CD14-positive monocyte (primary cell): ENCODE measurements at regions not wholly inside any gene's neighbourhood (a gene's known extent, or its start where the extent isn't known, plus 50 kb on each side); places are given as distances from the start of the nearest gene placed in this dataset.

Experiments
- DNase-seq, 3 donors: peaks; one replicate each; pipeline ENCODE4 v3.0.0-alpha.2; 2011 to 2022
- H2AFZ ChIP-seq: 2 replicates; pipeline ENCODE4 v1.6.0; 2012; ENCODE audit warnings: mild to moderate bottlenecking, low read depth, low read length, inconsistent platforms; ENCODE audit not compliant: insufficient read depth, poor library complexity, severe bottlenecking
- H3K27ac ChIP-seq, 2 donors: 1 replicate in 1 of 2; 2 replicates in 1 of 2; pipeline ENCODE4 v1.5.1; 2012 to 2013; ENCODE audit warnings: low read length in 2 of 2, control low read depth in 1 of 2, inconsistent platforms in 1 of 2, low read depth in 1 of 2, mild to moderate bottlenecking in 1 of 2
- H3K27me3 ChIP-seq, 2 donors: one replicate each; pipeline versions ENCODE4 v1.6.0 to v1.6.1; 2011 to 2013; ENCODE audit warnings: low read length in 2 of 2; ENCODE audit not compliant: control insufficient read depth in 2 of 2, insufficient read depth in 2 of 2
- H3K36me3 ChIP-seq, 2 donors: replicated peaks in 1 of 2; 1 replicate in 1 of 2; 2 replicates in 1 of 2; pipeline versions ENCODE4 v1.5.1 to v1.6.1; 2012 to 2013; ENCODE audit warnings: low read length in 2 of 2, control low read depth in 1 of 2, inconsistent platforms in 1 of 2, mild to moderate bottlenecking in 1 of 2; ENCODE audit not compliant: insufficient read depth in 2 of 2, control insufficient read depth in 1 of 2
- H3K4me1 ChIP-seq, 2 donors: 1 replicate in 1 of 2; 2 replicates in 1 of 2; pipeline versions ENCODE4 v1.5.1 to v1.6.1; 2012 to 2013; ENCODE audit warnings: low read length in 2 of 2, control low read depth in 1 of 2, inconsistent platforms in 1 of 2, mild to moderate bottlenecking in 1 of 2, moderate library complexity in 1 of 2; ENCODE audit not compliant: insufficient read depth in 2 of 2, control insufficient read depth in 1 of 2
- H3K4me2 ChIP-seq: replicated peaks from 2 replicates; pipeline ENCODE3; 2012; ENCODE audit warnings: low read length, moderate library complexity, mild to moderate bottlenecking; ENCODE audit not compliant: poor library complexity, severe bottlenecking; ENCODE audit errors: extremely low read depth
- H3K4me3 ChIP-seq, 3 experiments: fragments of 200-600 bp in 1 of 3; sonication (generic) in 1 of 3; replicated peaks in 1 of 3; 1 replicate in 2 of 3; 2 replicates in 1 of 3; pipeline ENCODE4 v1.5.1; 2011 to 2013; ENCODE audit warnings: low read length in 3 of 3, mild to moderate bottlenecking in 3 of 3, control low read depth in 2 of 3, low read depth in 2 of 3, inconsistent platforms in 1 of 3, moderate library complexity in 1 of 3
- H3K79me2 ChIP-seq: 2 replicates; pipeline ENCODE4 v1.6.0; 2012; ENCODE audit warnings: mild to moderate bottlenecking, control low read depth, inconsistent platforms, low read length, moderate library complexity; ENCODE audit not compliant: insufficient read depth
- H3K9ac ChIP-seq: 2 replicates; pipeline ENCODE4 v1.6.0; 2017; ENCODE audit warnings: low read length, mild to moderate bottlenecking; ENCODE audit not compliant: insufficient read depth, poor library complexity, severe bottlenecking
- H3K9me3 ChIP-seq, 2 donors: replicated peaks in 1 of 2; 1 replicate in 1 of 2; 2 replicates in 1 of 2; pipeline versions ENCODE4 v1.5.1 to v1.6.1; 2012 to 2013; ENCODE audit warnings: low read length in 2 of 2, control low read depth in 1 of 2; ENCODE audit not compliant: control insufficient read depth in 1 of 2, insufficient read depth in 1 of 2
- H4K20me1 ChIP-seq: 2 replicates; pipeline ENCODE4 v1.6.0; 2012; ENCODE audit warnings: mild to moderate bottlenecking, low read length, control low read depth, moderate library complexity; ENCODE audit not compliant: insufficient read depth
- H3K27ac Mint-ChIP-seq, 7 donors: one replicate each; pipeline ENCODE4 v1.8.0; 2020; ENCODE audit warnings: mild to moderate bottlenecking in 7 of 7, mixed read lengths in 7 of 7, moderate library complexity in 6 of 7, inconsistent platforms in 2 of 7
- H3K27me3 Mint-ChIP-seq, 3 donors: one replicate each; pipeline ENCODE4 v1.8.0; 2021 to 2022; ENCODE audit warnings: low read depth in 3 of 3, mild to moderate bottlenecking in 3 of 3, mixed read lengths in 3 of 3, moderate library complexity in 3 of 3, inconsistent platforms in 1 of 3
- H3K36me3 Mint-ChIP-seq, 2 donors: one replicate each; pipeline ENCODE4 v1.8.0; 2020; ENCODE audit warnings: mixed read lengths in 2 of 2, inconsistent platforms in 1 of 2, mild to moderate bottlenecking in 1 of 2
- H3K4me1 Mint-ChIP-seq: one replicate; pipeline ENCODE4 v1.8.0; 2020; ENCODE audit warnings: mild to moderate bottlenecking, mixed read lengths
- H3K4me3 Mint-ChIP-seq, 2 donors: one replicate each; pipeline ENCODE4 v1.8.0; 2020; ENCODE audit warnings: mild to moderate bottlenecking in 2 of 2, mixed read lengths in 2 of 2, moderate library complexity in 1 of 2
- H3K9me3 Mint-ChIP-seq, 7 donors: one replicate each; pipeline ENCODE4 v1.8.0; 2020 to 2022; ENCODE audit warnings: mixed read lengths in 7 of 7, mild to moderate bottlenecking in 6 of 7, moderate library complexity in 6 of 7, inconsistent platforms in 2 of 7
- WGBS: methylation state at CpG from one replicate; pipeline ENCODE4 v1.1.5; 2013; ENCODE audit warnings: missing lambda C conversion rate; ENCODE audit not compliant: insufficient coverage; 5-methylcytosine and 5-hydroxymethylcytosine counted together
- intact Hi-C, 2 donors: fragments of 100-400 bp; cut with micrococcal nuclease; formaldehyde crosslinking; loops; one replicate each; pipeline versions ENCODE4 v1.15.0 to v1.15.1; 2023
- TF ChIP-seq, protein P1 (sequence below): fragments of 200-600 bp; IDR thresholded peaks from one replicate; pipeline ENCODE4 v1.8.0; 2022; ENCODE audit warnings: antibody characterized with exemption, mild to moderate bottlenecking

DNA sequence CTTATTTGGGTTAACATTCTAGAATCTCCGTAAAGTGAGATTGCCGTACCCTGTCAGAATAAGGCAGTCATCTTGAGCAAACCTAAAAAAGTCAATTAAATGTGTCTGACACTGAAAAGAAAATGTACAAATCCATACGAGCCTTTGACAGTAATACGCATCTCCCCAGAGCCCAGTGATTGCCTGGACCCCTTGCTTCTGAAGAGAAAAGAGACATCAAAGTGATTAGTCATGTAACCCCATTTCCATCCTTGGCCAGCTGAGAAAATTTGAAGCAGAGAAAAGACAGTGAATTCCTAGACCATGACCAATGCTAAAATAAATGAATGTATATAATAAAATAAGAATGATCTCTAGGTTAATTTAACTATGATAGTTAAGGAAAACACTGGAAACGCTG, 1499.4 kb downstream of the SUCLG1 start:
- Histone ChIP-seq H3K27me3 (no peaks in the 10 kb centered on the region), H3K4me3 (no peak overlapping the region), H3K27ac (no peak overlapping the region), H3K4me2 (no peak overlapping the region), H3K36me3 (no peaks in the 10 kb centered on the region), H3K4me1 (no peaks in the 10 kb centered on the region), H3K9me3 (peaks cover 0 to 3% of the 10 kb centered on the region in 2 donors), H3K79me2 (no peaks in the 10 kb centered on the region), H3K9ac (no peak overlapping the region), H2AFZ (no peak overlapping the region), H4K20me1 (no peaks in the 10 kb centered on the region)
- H3K27ac Mint-ChIP-seq: no peak overlapping the region
- no peaks in the 10 kb centered on the region for H3K36me3 Mint-ChIP-seq
- no peaks in the 10 kb centered on the region for H3K4me1 Mint-ChIP-seq
- no peak overlapping the region for H3K4me3 Mint-ChIP-seq
- peaks cover 0 to 5% (median 1%) of the 10 kb centered on the region in 7 donors for H3K9me3 Mint-ChIP-seq
- TF ChIP-seq, protein P1, sequence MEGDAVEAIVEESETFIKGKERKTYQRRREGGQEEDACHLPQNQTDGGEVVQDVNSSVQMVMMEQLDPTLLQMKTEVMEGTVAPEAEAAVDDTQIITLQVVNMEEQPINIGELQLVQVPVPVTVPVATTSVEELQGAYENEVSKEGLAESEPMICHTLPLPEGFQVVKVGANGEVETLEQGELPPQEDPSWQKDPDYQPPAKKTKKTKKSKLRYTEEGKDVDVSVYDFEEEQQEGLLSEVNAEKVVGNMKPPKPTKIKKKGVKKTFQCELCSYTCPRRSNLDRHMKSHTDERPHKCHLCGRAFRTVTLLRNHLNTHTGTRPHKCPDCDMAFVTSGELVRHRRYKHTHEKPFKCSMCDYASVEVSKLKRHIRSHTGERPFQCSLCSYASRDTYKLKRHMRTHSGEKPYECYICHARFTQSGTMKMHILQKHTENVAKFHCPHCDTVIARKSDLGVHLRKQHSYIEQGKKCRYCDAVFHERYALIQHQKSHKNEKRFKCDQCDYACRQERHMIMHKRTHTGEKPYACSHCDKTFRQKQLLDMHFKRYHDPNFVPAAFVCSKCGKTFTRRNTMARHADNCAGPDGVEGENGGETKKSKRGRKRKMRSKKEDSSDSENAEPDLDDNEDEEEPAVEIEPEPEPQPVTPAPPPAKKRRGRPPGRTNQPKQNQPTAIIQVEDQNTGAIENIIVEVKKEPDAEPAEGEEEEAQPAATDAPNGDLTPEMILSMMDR: no peak
- WGBS: no CpG with 5 or more reads among the region's 5 CpGs
- no peak for DNase-seq
- intact Hi-C loops: no loop called here
- H3K27me3 Mint-ChIP-seq: no peaks in the 10 kb centered on the region

DNA sequence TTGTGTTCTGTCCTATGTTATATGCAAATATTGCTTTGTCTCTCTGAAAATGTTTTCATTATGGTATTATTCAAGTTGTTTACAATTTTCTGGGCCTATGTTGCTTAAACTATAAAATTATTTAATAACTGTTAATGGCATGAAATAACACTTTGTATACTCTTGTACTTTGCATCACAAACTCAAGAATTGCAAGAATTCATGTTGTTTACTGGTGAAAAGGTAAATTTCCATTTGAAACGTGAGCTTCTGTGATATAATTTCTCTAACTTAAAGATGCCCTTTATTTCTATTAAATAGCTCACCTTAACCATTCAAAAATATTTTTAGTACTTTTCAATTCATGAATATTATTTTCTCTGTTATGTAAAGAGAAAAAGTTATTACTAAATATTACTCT, 1504.2 kb downstream of the SUCLG1 start:
- no peak overlapping the region for H3K4me3 ChIP-seq
- Mint-ChIP-seq H3K36me3 (no peaks in the 10 kb centered on the region), H3K27ac (no peak overlapping the region), H3K4me1 (no peaks in the 10 kb centered on the region), H3K27me3 (peaks cover 0 to 1% (median 0%) of the 10 kb centered on the region in 3 donors), H3K9me3 (peaks cover 0 to 6% (median 0%) of the 10 kb centered on the region in 7 donors), H3K4me3 (no peak overlapping the region)
- H3K79me2 ChIP-seq: no peaks in the 10 kb centered on the region
- TF ChIP-seq, protein P1: no peak
- intact Hi-C loops: no loop called here
- H3K27me3 ChIP-seq: no peaks in the 10 kb centered on the region
- WGBS: no CpG with 5 or more reads among the region's 1 CpG
- no peaks in the 10 kb centered on the region for H3K36me3 ChIP-seq
- H3K4me1 ChIP-seq: no peaks in the 10 kb centered on the region
- no peak overlapping the region for H3K4me2 ChIP-seq
- peaks cover 0 to 10% of the 10 kb centered on the region in 2 donors for H3K9me3 ChIP-seq
- no peak for DNase-seq
- no peak overlapping the region for H3K9ac ChIP-seq
- no peak overlapping the region for H3K27ac ChIP-seq
- H2AFZ ChIP-seq: no peak overlapping the region
- no peaks in the 10 kb centered on the region for H4K20me1 ChIP-seq
